ENCODE measurements at regions not wholly inside any gene's neighbourhood (a gene's known extent, or its start where the extent isn't known, plus 50 kb on each side); places are given as distances from the start of the nearest gene placed in this dataset.

DNA sequence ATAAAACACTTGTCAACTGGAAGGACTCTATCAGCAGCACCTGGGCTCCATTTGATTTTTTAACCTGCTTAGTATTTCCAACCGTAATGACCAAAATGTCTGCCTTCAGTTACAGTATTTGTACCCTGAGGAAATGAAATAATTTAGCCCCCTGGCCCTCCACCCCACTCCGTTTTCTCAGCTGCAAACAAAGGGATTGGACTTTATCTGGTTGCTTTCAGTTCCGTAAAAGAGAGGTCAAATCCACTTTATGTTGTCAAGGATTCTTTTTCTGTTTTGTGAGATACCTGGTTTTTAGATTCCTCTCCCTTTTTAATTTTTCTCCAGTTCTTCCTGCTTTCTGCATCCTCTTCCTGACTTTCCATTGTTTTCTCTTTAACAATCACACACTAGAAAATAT, 64.4 kb upstream of the BMP2 start:
- TF ChIP-seq, protein P1, sequence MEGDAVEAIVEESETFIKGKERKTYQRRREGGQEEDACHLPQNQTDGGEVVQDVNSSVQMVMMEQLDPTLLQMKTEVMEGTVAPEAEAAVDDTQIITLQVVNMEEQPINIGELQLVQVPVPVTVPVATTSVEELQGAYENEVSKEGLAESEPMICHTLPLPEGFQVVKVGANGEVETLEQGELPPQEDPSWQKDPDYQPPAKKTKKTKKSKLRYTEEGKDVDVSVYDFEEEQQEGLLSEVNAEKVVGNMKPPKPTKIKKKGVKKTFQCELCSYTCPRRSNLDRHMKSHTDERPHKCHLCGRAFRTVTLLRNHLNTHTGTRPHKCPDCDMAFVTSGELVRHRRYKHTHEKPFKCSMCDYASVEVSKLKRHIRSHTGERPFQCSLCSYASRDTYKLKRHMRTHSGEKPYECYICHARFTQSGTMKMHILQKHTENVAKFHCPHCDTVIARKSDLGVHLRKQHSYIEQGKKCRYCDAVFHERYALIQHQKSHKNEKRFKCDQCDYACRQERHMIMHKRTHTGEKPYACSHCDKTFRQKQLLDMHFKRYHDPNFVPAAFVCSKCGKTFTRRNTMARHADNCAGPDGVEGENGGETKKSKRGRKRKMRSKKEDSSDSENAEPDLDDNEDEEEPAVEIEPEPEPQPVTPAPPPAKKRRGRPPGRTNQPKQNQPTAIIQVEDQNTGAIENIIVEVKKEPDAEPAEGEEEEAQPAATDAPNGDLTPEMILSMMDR (IDR thresholded peaks at IDR 0.05), result no peak
- TF ChIP-seq POLR2A (IDR thresholded peaks at IDR 0.05) (no peak), POLR2AphosphoS5 (IDR thresholded peaks at IDR 0.05; ENCODE audit: insufficient read depth in 1 of 2, low read depth in 1 of 2) (no peak)

Measured in vagina (tissue), 2 donors.